Activated naive CD4-positive, alpha-beta T cell treated with anti-CD3 and anti-CD28 coated beads, Interleukin-2, amount 10 ng/mL, durations not matched to agents 7 days and 5 days (primary cell): ENCODE measurements at regions not wholly inside any gene's neighbourhood (a gene's known extent, or its start where the extent isn't known, plus 50 kb on each side); places are given as distances from the start of the nearest gene placed in this dataset.
"Not testable (repeated sequence)": the region's sequence is repeated elsewhere in the genome, so short reads cannot be mapped to it uniquely, and the experiment has no call there.

Experiments used
- CTCF ChIA-PET: fragments of 350-600 bp; sonication (Branson Sonifier 250); formaldehyde crosslinking; loops from one replicate; lab custom pipeline; 2021; ENCODE audit warnings: antibody characterized with exemption; lab: Charles Lee
- DNase-seq: peaks from one replicate; pipeline ENCODE4 v3.0.0-alpha.2; 2020
- H3K27ac Mint-ChIP-seq: one replicate; pipeline ENCODE4 v1.8.0; 2021; ENCODE audit warnings: mild to moderate bottlenecking, moderate library complexity, mixed read lengths
- H3K27me3 Mint-ChIP-seq: one replicate; pipeline ENCODE4 v1.8.0; 2021; ENCODE audit warnings: mild to moderate bottlenecking, mixed read lengths
- H3K36me3 Mint-ChIP-seq: one replicate; pipeline ENCODE4 v1.8.0; 2021; ENCODE audit warnings: mixed read lengths
- H3K4me1 Mint-ChIP-seq: one replicate; pipeline ENCODE4 v1.8.0; 2021; ENCODE audit warnings: mixed read lengths
- H3K4me3 Mint-ChIP-seq: one replicate; pipeline ENCODE4 v1.8.0; 2021; ENCODE audit warnings: mild to moderate bottlenecking, moderate library complexity, mixed read lengths
- H3K9me3 Mint-ChIP-seq: one replicate; pipeline ENCODE4 v1.8.0; 2021; ENCODE audit warnings: mixed read lengths

- no peaks in the 10 kb centered on the region for H3K9me3 Mint-ChIP-seq
- H3K27me3 Mint-ChIP-seq = no peaks in the 10 kb centered on the region
- CTCF ChIA-PET = no interaction called here
- DNase-seq = no peak
- H3K4me1 Mint-ChIP-seq = no peaks in the 10 kb centered on the region
- no peak overlapping the region for H3K4me3 Mint-ChIP-seq
- no peak overlapping the region for H3K27ac Mint-ChIP-seq
- H3K36me3 Mint-ChIP-seq = no peaks in the 10 kb centered on the region
Observed at GRCh38 chr12:131264635-131265034, 310.9 kb downstream of the ADGRD1 start.

- no peaks in the 10 kb centered on the region for H3K9me3 Mint-ChIP-seq
- H3K36me3 Mint-ChIP-seq = no peaks in the 10 kb centered on the region
- CTCF ChIA-PET = no interaction called here
- DNase-seq = no peak
- no peaks in the 10 kb centered on the region for H3K4me1 Mint-ChIP-seq
- no peak overlapping the region for H3K4me3 Mint-ChIP-seq
- no peaks in the 10 kb centered on the region for H3K27me3 Mint-ChIP-seq
- no peak overlapping the region for H3K27ac Mint-ChIP-seq
Observed at GRCh38 chr12:131266591-131267467, 313.1 kb downstream of the ADGRD1 start.

- Mint-ChIP-seq H3K27me3 (no peaks in the 10 kb centered on the region), H3K4me1 (no peaks in the 10 kb centered on the region), H3K27ac (no peak overlapping the region), H3K36me3 (no peaks in the 10 kb centered on the region), H3K9me3 (no peaks in the 10 kb centered on the region), H3K4me3 (no peak overlapping the region)
- CTCF ChIA-PET = no interaction called here
- DNase-seq = no peak
Observed at GRCh38 chr12:131267576-131267975, 313.9 kb downstream of the ADGRD1 start.

- H3K4me1 Mint-ChIP-seq, H3K9me3 Mint-ChIP-seq, DNase-seq, H3K27me3 Mint-ChIP-seq, H3K4me3 Mint-ChIP-seq, H3K36me3 Mint-ChIP-seq, CTCF ChIA-PET, H3K27ac Mint-ChIP-seq: not testable (repeated sequence)
Observed at GRCh38 chr12:131268123-131268522, 314.4 kb downstream of the ADGRD1 start.

- DNase-seq, H3K36me3 Mint-ChIP-seq, H3K27ac Mint-ChIP-seq, H3K4me1 Mint-ChIP-seq, H3K4me3 Mint-ChIP-seq, H3K27me3 Mint-ChIP-seq, H3K9me3 Mint-ChIP-seq, CTCF ChIA-PET: not testable (repeated sequence)
Observed at GRCh38 chr12:131268571-131268970, 314.9 kb downstream of the ADGRD1 start.

GRCh38 chr12:131269551-131269950 lies 315.8 kb downstream of the ADGRD1 start:
- CTCF ChIA-PET = no interaction called here
- H3K9me3 Mint-ChIP-seq = no peaks in the 10 kb centered on the region
- no peaks in the 10 kb centered on the region for H3K36me3 Mint-ChIP-seq
- no peaks in the 10 kb centered on the region for H3K4me1 Mint-ChIP-seq
- H3K27me3 Mint-ChIP-seq = no peaks in the 10 kb centered on the region
- H3K4me3 Mint-ChIP-seq = no peak overlapping the region
- DNase-seq = no peak
- no peak overlapping the region for H3K27ac Mint-ChIP-seq

- H3K36me3 Mint-ChIP-seq, CTCF ChIA-PET, DNase-seq, H3K27ac Mint-ChIP-seq, H3K9me3 Mint-ChIP-seq, H3K4me3 Mint-ChIP-seq, H3K4me1 Mint-ChIP-seq, H3K27me3 Mint-ChIP-seq: not testable (repeated sequence)
Observed at GRCh38 chr12:131269977-131270376, 316.3 kb downstream of the ADGRD1 start.

- H3K27me3 Mint-ChIP-seq = no peaks in the 10 kb centered on the region
- CTCF ChIA-PET = no interaction called here
- no peak overlapping the region for H3K27ac Mint-ChIP-seq
- no peak for DNase-seq
- no peaks in the 10 kb centered on the region for H3K4me1 Mint-ChIP-seq
- no peaks in the 10 kb centered on the region for H3K36me3 Mint-ChIP-seq
- H3K9me3 Mint-ChIP-seq = no peaks in the 10 kb centered on the region
- no peak overlapping the region for H3K4me3 Mint-ChIP-seq
Observed at GRCh38 chr12:131271724-131272123, 318.0 kb downstream of the ADGRD1 start.

- H3K27ac Mint-ChIP-seq, H3K36me3 Mint-ChIP-seq, H3K4me1 Mint-ChIP-seq, H3K9me3 Mint-ChIP-seq, H3K27me3 Mint-ChIP-seq, H3K4me3 Mint-ChIP-seq, CTCF ChIA-PET, DNase-seq: not testable (repeated sequence)
Observed at GRCh38 chr12:131272283-131272814, 318.6 kb downstream of the ADGRD1 start.

GRCh38 chr12:131273291-131273845 lies 319.7 kb downstream of the ADGRD1 start:
- no peaks in the 10 kb centered on the region for H3K4me1 Mint-ChIP-seq
- CTCF ChIA-PET = no interaction called here
- H3K9me3 Mint-ChIP-seq = no peaks in the 10 kb centered on the region
- DNase-seq = no peak
- H3K36me3 Mint-ChIP-seq = no peaks in the 10 kb centered on the region
- H3K27me3 Mint-ChIP-seq = no peaks in the 10 kb centered on the region
- H3K27ac Mint-ChIP-seq = no peak overlapping the region
- no peak overlapping the region for H3K4me3 Mint-ChIP-seq

- Mint-ChIP-seq H3K36me3 (no peaks in the 10 kb centered on the region), H3K4me3 (no peak overlapping the region), H3K4me1 (no peaks in the 10 kb centered on the region), H3K9me3 (no peaks in the 10 kb centered on the region), H3K27ac (no peak overlapping the region), H3K27me3 (no peaks in the 10 kb centered on the region)
- DNase-seq = no peak
- CTCF ChIA-PET = no interaction called here
Observed at GRCh38 chr12:131274061-131274460, 320.4 kb downstream of the ADGRD1 start.

GRCh38 chr12:131274906-131275305 lies 321.2 kb downstream of the ADGRD1 start:
- no peaks in the 10 kb centered on the region for H3K36me3 Mint-ChIP-seq
- CTCF ChIA-PET = no interaction called here
- H3K4me3 Mint-ChIP-seq = no peak overlapping the region
- no peak overlapping the region for H3K27ac Mint-ChIP-seq
- H3K9me3 Mint-ChIP-seq = no peaks in the 10 kb centered on the region
- DNase-seq = no peak
- H3K4me1 Mint-ChIP-seq = no peaks in the 10 kb centered on the region
- H3K27me3 Mint-ChIP-seq = no peaks in the 10 kb centered on the region

GRCh38 chr12:131275824-131276223 lies 322.1 kb downstream of the ADGRD1 start:
- H3K27ac Mint-ChIP-seq = no peak overlapping the region
- DNase-seq = no peak
- CTCF ChIA-PET = no interaction called here
- H3K4me1 Mint-ChIP-seq = no peaks in the 10 kb centered on the region
- H3K9me3 Mint-ChIP-seq = no peaks in the 10 kb centered on the region
- H3K4me3 Mint-ChIP-seq = no peak overlapping the region
- no peaks in the 10 kb centered on the region for H3K36me3 Mint-ChIP-seq
- H3K27me3 Mint-ChIP-seq = no peaks in the 10 kb centered on the region

- H3K4me3 Mint-ChIP-seq = no peak overlapping the region
- no peak for DNase-seq
- H3K27me3 Mint-ChIP-seq = no peaks in the 10 kb centered on the region
- no peaks in the 10 kb centered on the region for H3K9me3 Mint-ChIP-seq
- H3K4me1 Mint-ChIP-seq = no peaks in the 10 kb centered on the region
- H3K36me3 Mint-ChIP-seq = no peaks in the 10 kb centered on the region
- no peak overlapping the region for H3K27ac Mint-ChIP-seq
- CTCF ChIA-PET = no interaction called here
Observed at GRCh38 chr12:131276501-131277185, 322.9 kb downstream of the ADGRD1 start.
